GM18868 (cell line): ENCODE measurements at regions not wholly inside any gene's neighbourhood (a gene's known extent, or its start where the extent isn't known, plus 50 kb on each side); places are given as distances from the start of the nearest gene placed in this dataset.

Source experiments
- ATAC-seq: cut with Tn5 transposase; IDR thresholded peaks from one replicate; pipeline ENCODE4 v1.9.1; 2021; ENCODE audit warnings: mild to moderate bottlenecking, moderate library complexity; ENCODE audit not compliant: unreplicated experiment

DNA sequence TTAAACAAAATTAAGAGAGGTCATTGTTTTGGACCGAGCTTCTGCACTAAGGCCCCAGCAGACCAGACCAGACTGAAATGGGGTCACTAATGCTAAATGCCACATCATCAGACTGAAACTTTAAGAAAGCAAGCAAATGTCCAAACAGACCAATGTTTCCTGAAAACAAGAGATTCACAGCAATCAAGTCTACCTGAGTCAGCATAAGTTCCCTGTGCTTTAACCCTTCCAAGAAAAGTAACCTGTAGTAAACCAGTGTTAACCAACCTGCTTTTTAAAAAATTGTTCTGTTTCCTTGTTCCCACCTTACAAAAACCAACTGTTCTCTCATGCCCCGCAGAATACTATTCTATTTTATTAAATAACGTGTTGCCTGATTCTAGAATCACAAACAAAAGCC lies 241.1 kb upstream of the GADL1 start:
- ATAC-seq = no peak

GRCh38 chr3:31137718-31138465 lies 243.4 kb upstream of the GADL1 start:
- ATAC-seq = no peak

GRCh38 chr3:31140470-31140869 lies 246.0 kb upstream of the GADL1 start:
- no peak for ATAC-seq

- ATAC-seq = no peak
These were observed 247.7 kb upstream of the GADL1 start for GRCh38 chr3:31142139-31142538.

- no peak for ATAC-seq
These were observed 248.1 kb upstream of the GADL1 start for GRCh38 chr3:31142543-31142942.

GRCh38 chr3:31145062-31145461 lies 250.6 kb upstream of the GADL1 start:
- ATAC-seq = no peak

DNA sequence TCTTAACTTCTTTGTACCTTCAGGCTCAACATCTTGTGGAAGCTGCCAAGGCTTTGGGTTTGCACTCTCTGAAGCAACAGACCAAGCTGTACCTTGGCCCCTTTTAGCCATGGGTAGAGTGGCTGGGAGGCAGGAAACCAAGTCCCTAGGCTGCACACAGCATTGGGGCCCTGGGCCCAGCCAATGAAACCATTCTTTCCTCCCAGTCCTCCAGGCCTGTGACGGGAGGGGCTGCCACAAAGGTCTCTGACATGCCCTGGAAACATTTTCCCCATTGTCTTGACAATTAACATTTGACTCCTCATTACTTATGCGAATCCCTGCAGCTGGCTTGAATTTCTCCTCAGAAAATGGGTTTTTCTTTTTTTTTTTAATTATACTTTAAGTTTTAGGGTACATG lies 253.1 kb upstream of the GADL1 start:
- no peak for ATAC-seq

DNA sequence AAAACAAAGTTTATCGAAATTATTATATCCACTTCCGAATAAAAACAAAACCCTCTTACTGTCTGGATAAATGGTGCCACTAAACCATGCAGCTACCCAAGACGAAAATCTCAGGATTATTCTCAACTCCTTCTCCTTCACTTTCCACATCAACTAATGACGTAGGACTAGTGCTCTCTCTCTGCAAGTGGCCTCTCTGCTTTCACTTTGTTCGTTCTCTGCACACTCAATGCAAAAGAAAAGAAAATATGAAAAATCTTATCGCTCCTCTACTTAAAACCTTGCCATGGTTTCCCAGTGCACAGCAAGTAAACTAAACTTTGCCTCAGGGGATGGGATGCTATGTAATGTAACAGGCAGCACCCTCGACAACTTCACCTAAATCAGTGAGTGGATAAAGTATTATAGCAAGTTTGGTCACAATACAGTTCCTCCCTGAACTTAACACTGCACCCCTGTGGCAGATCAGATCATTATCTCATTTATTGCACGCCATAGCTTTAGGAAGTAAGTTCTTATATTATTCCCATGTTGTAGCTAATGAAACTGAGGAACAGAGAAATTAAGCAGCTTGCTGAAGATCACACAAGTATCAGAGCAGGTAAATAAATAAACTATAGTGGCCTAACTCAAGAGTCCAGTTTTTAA lies 262.7 kb upstream of the GADL1 start:
- no peak for ATAC-seq

GRCh38 chr3:31157893-31158620 lies 263.6 kb upstream of the GADL1 start:
- ATAC-seq = no peak

GRCh38 chr3:31159331-31160039 lies 265.0 kb upstream of the GADL1 start:
- ATAC-seq = no peak

- no peak for ATAC-seq
These were observed 267.4 kb upstream of the GADL1 start for GRCh38 chr3:31161889-31162288.

- no peak for ATAC-seq
These were observed 269.9 kb upstream of the GADL1 start for GRCh38 chr3:31164381-31164780.

GRCh38 chr3:31165399-31165860 lies 271.0 kb upstream of the GADL1 start:
- no peak for ATAC-seq

DNA sequence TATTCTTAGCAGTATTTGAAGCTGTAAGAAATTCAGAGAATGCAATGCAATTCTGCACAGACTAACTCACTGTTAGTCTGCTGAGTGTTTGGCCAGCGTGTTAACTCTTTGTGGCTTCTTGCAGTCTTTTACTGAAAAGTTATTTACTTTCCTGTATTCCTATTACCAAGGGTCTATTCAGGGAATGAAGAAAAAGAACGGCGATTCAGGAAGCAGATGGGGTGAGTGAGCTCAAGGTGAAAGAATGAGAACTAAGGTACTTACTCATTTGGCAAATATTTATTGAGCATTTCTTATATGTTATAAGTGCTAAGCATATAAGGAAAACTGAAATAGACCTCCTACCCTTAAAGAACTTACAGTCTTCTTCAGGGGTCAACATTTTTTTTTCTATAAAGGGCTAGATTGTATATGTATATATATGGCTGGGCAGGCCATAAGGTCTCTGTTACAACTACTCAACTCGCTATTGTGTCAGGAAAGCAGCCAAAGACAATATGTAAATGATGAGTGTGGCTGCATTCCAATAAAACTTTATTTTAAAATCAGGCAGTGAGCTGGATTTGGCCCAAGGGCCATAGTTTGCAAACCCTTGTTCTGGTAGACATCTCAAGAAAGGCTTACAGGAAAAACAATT lies 271.9 kb upstream of the GADL1 start:
- ATAC-seq = no peak

- ATAC-seq = no peak
These were observed 273.2 kb upstream of the GADL1 start for GRCh38 chr3:31167666-31168065.

GRCh38 chr3:31170932-31171670 lies 276.6 kb upstream of the GADL1 start:
- ATAC-seq = no peak

GRCh38 chr3:31172336-31172735 lies 277.9 kb upstream of the GADL1 start:
- ATAC-seq = no peak

DNA sequence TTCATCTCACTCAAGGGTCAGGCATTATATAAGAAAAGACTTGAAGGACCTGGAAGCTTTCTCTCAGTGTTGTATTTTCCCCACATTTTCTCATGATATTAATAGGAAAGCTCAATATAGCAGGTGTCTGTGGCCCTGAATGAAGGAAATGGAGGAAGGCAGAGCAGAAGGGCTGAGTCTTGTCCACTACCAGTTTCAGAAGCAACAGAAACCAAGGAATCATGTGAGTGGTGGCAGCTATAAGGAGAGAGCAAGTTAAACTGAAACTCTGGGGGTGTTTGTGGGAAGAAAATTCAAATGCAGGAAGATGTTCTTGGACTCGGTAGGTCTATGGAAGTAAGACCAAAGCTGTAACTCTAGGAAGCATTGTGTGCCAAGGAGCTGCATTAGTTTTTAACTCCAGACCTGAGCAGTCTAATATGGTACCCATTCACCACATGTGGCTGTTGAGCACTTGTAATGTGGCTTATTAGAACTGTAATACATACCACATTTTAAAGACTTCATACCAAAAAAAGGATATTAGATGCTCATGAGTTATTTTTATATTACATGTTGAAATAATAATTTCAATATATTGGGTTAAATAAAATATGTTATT lies 278.8 kb upstream of the GADL1 start:
- ATAC-seq = no peak

GRCh38 chr3:31174079-31174478 lies 279.6 kb upstream of the GADL1 start:
- ATAC-seq = no peak

- ATAC-seq = no peak
These were observed 281.6 kb upstream of the GADL1 start for GRCh38 chr3:31176045-31176444.
